ENCODE measurements at regions not wholly inside any gene's neighbourhood (a gene's known extent, or its start where the extent isn't known, plus 50 kb on each side); places are given as distances from the start of the nearest gene placed in this dataset.
A peak's percentile ranks its signal among the peaks of the same experiment; 100 is the strongest.

GRCh38 chr12:42922505-42922850 is 332.9 kb upstream of the PRICKLE1 start:
- no peak for TF ChIP-seq CTCF (tag by site-specific recombination; IDR thresholded peaks at IDR 0.05)
- no peak for TF ChIP-seq REST (tag by site-specific recombination; IDR thresholded peaks at IDR 0.05)
- no peak for TF ChIP-seq BCL11A (tag by site-specific recombination; IDR thresholded peaks at IDR 0.05; ENCODE audit: low read depth)
- no peak for TF ChIP-seq HOXA7 (CRISPR knock-in tag; IDR thresholded peaks at IDR 0.05; ENCODE audit: borderline replicate concordance)
- TF ChIP-seq ZNF776 (tag by site-specific recombination; IDR thresholded peaks at IDR 0.05; ENCODE audit: borderline replicate concordance), result no peak
- no peak for TF ChIP-seq ATF2 (tag by site-specific recombination; IDR thresholded peaks at IDR 0.05; ENCODE audit: low read depth)
- peak; percentile 35; the same call in 1 of the 2 replicates for TF ChIP-seq ZNF335 (tag by site-specific recombination; conservative IDR thresholded peaks at IDR 0.05)
- no peak for TF ChIP-seq ZNF416 (tag by site-specific recombination; IDR thresholded peaks at IDR 0.05)
- no peak for TF ChIP-seq ZNF174 (tag by site-specific recombination; IDR thresholded peaks at IDR 0.05)
- TF ChIP-seq ZNF707 (tag by site-specific recombination; IDR thresholded peaks at IDR 0.05), result no peak
- no peak for TF ChIP-seq ZBTB1 (tag by site-specific recombination; IDR thresholded peaks at IDR 0.05)
